ENCODE measurements at regions not wholly inside any gene's neighbourhood (a gene's known extent, or its start where the extent isn't known, plus 50 kb on each side); places are given as distances from the start of the nearest gene placed in this dataset.

DNA sequence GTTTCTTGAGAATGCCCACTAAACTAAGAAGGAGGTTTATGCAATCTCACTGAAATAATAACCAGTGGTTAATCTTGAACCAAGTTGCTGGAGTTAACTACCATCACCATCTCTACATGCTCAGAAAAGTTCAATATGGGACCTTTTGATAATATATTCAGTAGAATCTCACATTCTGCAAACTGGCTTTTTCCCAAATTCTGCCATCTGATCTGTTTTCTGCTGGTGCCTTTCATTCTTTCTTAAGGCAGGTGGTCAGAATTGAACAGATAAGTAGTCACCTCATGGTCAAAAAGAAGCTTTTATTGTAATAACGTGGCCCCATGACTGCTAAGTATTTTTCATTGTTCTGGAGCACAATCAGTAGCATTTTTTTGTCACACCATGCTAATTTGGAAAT lies 229.0 kb upstream of the GK2 start:
- TF ChIP-seq, protein P1, sequence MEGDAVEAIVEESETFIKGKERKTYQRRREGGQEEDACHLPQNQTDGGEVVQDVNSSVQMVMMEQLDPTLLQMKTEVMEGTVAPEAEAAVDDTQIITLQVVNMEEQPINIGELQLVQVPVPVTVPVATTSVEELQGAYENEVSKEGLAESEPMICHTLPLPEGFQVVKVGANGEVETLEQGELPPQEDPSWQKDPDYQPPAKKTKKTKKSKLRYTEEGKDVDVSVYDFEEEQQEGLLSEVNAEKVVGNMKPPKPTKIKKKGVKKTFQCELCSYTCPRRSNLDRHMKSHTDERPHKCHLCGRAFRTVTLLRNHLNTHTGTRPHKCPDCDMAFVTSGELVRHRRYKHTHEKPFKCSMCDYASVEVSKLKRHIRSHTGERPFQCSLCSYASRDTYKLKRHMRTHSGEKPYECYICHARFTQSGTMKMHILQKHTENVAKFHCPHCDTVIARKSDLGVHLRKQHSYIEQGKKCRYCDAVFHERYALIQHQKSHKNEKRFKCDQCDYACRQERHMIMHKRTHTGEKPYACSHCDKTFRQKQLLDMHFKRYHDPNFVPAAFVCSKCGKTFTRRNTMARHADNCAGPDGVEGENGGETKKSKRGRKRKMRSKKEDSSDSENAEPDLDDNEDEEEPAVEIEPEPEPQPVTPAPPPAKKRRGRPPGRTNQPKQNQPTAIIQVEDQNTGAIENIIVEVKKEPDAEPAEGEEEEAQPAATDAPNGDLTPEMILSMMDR (IDR thresholded peaks at IDR 0.05), result no peak
- no peak for TF ChIP-seq ZFX (IDR thresholded peaks at IDR 0.05; ENCODE audit: borderline replicate concordance)
